A549 (cell line): ENCODE measurements at regions not wholly inside any gene's neighbourhood (a gene's known extent, or its start where the extent isn't known, plus 50 kb on each side); places are given as distances from the start of the nearest gene placed in this dataset.
A peak's percentile ranks its signal among the peaks of the same experiment; 100 is the strongest.

Source experiments
- ATAC-seq, 2 experiments: fragments of 200-7000 bp in 1 of 2; fragments of >200 bp in 1 of 2; cut with Nextera tagmentation in 1 of 2; cut with Tn5 transposase in 1 of 2; 3 replicates each; pipeline versions ENCODE4 v1.8.0 to v1.9.1; 2018 to 2020; ENCODE audit warnings: mild to moderate bottlenecking in 1 of 2, moderate library complexity in 1 of 2
- CTCF ChIA-PET: fragments of 300-600 bp; sonication (Branson Sonifier 250); formaldehyde crosslinking; extraction: SDS; loops from one replicate; lab custom pipeline; 2021; ENCODE audit warnings: antibody characterized with exemption, inconsistent platforms; lab: Yijun Ruan, JAX
- POLR2A ChIA-PET: fragments of 350-600 bp; formaldehyde crosslinking; extraction: SDS; loops from one replicate; lab custom pipeline; 2021; ENCODE audit warnings: antibody characterized with exemption, inconsistent platforms; lab: Yijun Ruan, JAX
- DNase-seq, 2 experiments: peaks; one replicate each; pipeline versions ENCODE4 v3.0.0 to v3.0.0-alpha.2; 2011 to 2016; ENCODE audit warnings: low read depth in 1 of 2, low spot score in 1 of 2
- FAIRE-seq: peaks from 2 replicates; lab custom pipeline; 2011; peaks lifted over from hg19 to GRCh38; lab: Jason Lieb, UNC
- H3K27ac ChIP-seq, 2 experiments: fragments of >200 bp; sonication (Bioruptor Twin); formaldehyde crosslinking; 3 replicates each; pipeline ENCODE4 v1.5.1; 2016 to 2017
- H3K4me1 ChIP-seq: fragments of >200 bp; sonication (Bioruptor Twin); formaldehyde crosslinking; 3 replicates; pipeline ENCODE4 v1.6.1; 2016
- H3K4me2 ChIP-seq: fragments of >200 bp; sonication (Bioruptor Twin); formaldehyde crosslinking; 3 replicates; pipeline ENCODE4 v1.6.1; 2016
- H3K4me3 ChIP-seq: fragments of >200 bp; sonication (Bioruptor Twin); formaldehyde crosslinking; 3 replicates; pipeline ENCODE4 v1.5.1; 2016
- H3K9me3 ChIP-seq: fragments of >200 bp; sonication (Bioruptor Twin); formaldehyde crosslinking; 3 replicates; pipeline ENCODE4 v1.6.1; 2016
- CEBPB ChIP-seq, 2 experiments: fragments of >200 bp in 1 of 2; sonication (Bioruptor Twin) in 1 of 2; formaldehyde crosslinking in 1 of 2; IDR thresholded peaks; 2 replicates each; pipeline ENCODE4 v1.6.1; 2012 to 2016
- CHD2 ChIP-seq: fragments of 150-350 bp; IDR thresholded peaks from 2 replicates; pipeline ENCODE4 v1.6.1; 2014; ENCODE audit warnings: low read length; ENCODE audit not compliant: partially characterized antibody
- EHF ChIP-seq: fragments of 250-450 bp; sonication (Bioruptor Pico); IDR thresholded peaks from 2 replicates; pipeline ENCODE4 v1.5.0; 2020; ENCODE audit warnings: mild to moderate bottlenecking
- EHMT2 ChIP-seq: fragments of 200-600 bp; sonication (generic); IDR thresholded peaks from 2 replicates; pipeline ENCODE4 v1.6.1; 2016; ENCODE audit warnings: antibody characterized with exemption, low read depth, mild to moderate bottlenecking, moderate library complexity
- EP300 ChIP-seq, 2 experiments: fragments of >200 bp; sonication (Bioruptor Twin); formaldehyde crosslinking; IDR thresholded peaks; 2 replicates in 1 of 2; 3 replicates in 1 of 2; pipeline ENCODE4 v1.6.1; 2016 to 2017
- FOSL2 ChIP-seq, 2 experiments: fragments of 450-650 bp in 1 of 2; fragments of >200 bp in 1 of 2; sonication (Bioruptor Twin) in 1 of 2; formaldehyde crosslinking; IDR thresholded peaks; 2 replicates each; pipeline versions ENCODE4 v1.5.0 to v1.6.1; 2016 to 2020; ENCODE audit warnings: mild to moderate bottlenecking in 1 of 2, moderate library complexity in 1 of 2
- FOXS1 ChIP-seq: fragments of 250-450 bp; sonication (Bioruptor Pico); IDR thresholded peaks from 2 replicates; pipeline ENCODE4 v1.5.0; 2020; ENCODE audit warnings: mild to moderate bottlenecking, moderate library complexity
- GATA3 ChIP-seq: IDR thresholded peaks from 2 replicates; pipeline ENCODE4 v1.6.1; 2012; ENCODE audit warnings: borderline replicate concordance
- HDAC2 ChIP-seq: fragments of 200-600 bp; sonication (generic); IDR thresholded peaks from 2 replicates; pipeline ENCODE4 v1.6.1; 2016
- HEYL ChIP-seq: fragments of 250-450 bp; sonication (Bioruptor Pico); IDR thresholded peaks from 2 replicates; pipeline ENCODE4 v1.8.0; 2021; ENCODE audit warnings: mild to moderate bottlenecking, moderate library complexity
- HOXB5 ChIP-seq: fragments of 250-450 bp; sonication (Bioruptor Pico); IDR thresholded peaks from 2 replicates; pipeline ENCODE4 v1.5.0; 2020; ENCODE audit warnings: mild to moderate bottlenecking, moderate library complexity
- MAFK ChIP-seq: fragments of 450-650 bp; IDR thresholded peaks from 2 replicates; pipeline ENCODE4 v1.6.1; 2014; ENCODE audit not compliant: partially characterized antibody
- POLR2A ChIP-seq: IDR thresholded peaks from 2 replicates; pipeline ENCODE4 v1.6.1; 2012; ENCODE audit warnings: mild to moderate bottlenecking, low read length
- POLR2AphosphoS2 ChIP-seq: conservative IDR thresholded peaks from 2 replicates; pipeline ENCODE4 v1.6.1; 2012; ENCODE audit warnings: low read length, improper control_type of control experiment, inconsistent platforms
- RAD21 ChIP-seq, 2 experiments: fragments of >200 bp in 1 of 2; sonication (Bioruptor Twin) in 1 of 2; formaldehyde crosslinking in 1 of 2; IDR thresholded peaks in 1 of 2; conservative IDR thresholded peaks in 1 of 2; 2 replicates in 1 of 2; 3 replicates in 1 of 2; pipeline ENCODE4 v1.6.1; 2012 to 2018; ENCODE audit warnings: inconsistent platforms in 1 of 2
- TFCP2L1 ChIP-seq: fragments of 250-450 bp; sonication (Bioruptor Pico); IDR thresholded peaks from 2 replicates; pipeline ENCODE4 v1.5.0; 2021; ENCODE audit warnings: mild to moderate bottlenecking
- TP53 ChIP-seq: fragments of 250-450 bp; sonication (Bioruptor Pico); IDR thresholded peaks from 2 replicates; pipeline ENCODE4 v1.5.0; 2021; ENCODE audit warnings: mild to moderate bottlenecking, moderate library complexity
- ZFP36 ChIP-seq: fragments of 450-650 bp; IDR thresholded peaks from 2 replicates; pipeline ENCODE4 v1.6.1; 2014; ENCODE audit warnings: borderline replicate concordance; ENCODE audit not compliant: partially characterized antibody
- WGBS: methylation state at CpG from one replicate; pipeline ENCODE4 v1.1.6; 2017; ENCODE audit errors: missing lambda C conversion rate; 5-methylcytosine and 5-hydroxymethylcytosine counted together
- TF ChIP-seq, protein P1 (sequence below): fragments of 450-650 bp; IDR thresholded peaks from 2 replicates; pipeline ENCODE4 v1.6.1; 2014; ENCODE audit warnings: antibody characterized with exemption
- TF ChIP-seq, protein P2 (sequence below): fragments of >200 bp; sonication (Bioruptor Twin); formaldehyde crosslinking; IDR thresholded peaks from 3 replicates; pipeline ENCODE4 v1.5.1; 2016
- TF ChIP-seq, protein P3 (sequence below): fragments of 250-450 bp; sonication (Bioruptor Pico); IDR thresholded peaks from 2 replicates; pipeline ENCODE4 v1.5.0; 2021; ENCODE audit warnings: mild to moderate bottlenecking, moderate library complexity, borderline replicate concordance

DNA sequence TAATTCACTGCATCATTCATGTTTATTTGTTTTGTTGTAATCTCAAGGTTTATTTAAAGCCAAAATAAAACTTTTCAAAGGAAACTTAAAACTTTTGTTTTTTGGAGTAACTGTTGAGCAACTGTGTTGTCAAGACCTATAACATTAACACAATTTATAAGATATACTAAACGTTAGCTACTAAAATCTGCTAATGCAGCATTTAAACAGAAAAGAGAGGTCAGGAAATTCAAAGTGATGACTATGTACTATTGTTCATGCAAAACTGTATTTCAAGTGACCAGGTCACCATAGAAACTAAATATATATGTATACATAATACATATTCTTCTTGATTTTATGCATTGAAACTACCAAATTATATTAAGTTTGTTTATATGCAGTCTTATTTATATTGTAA is 1740.9 kb downstream of the EFNA5 start:
- TF ChIP-seq TP53 (CRISPR knock-in tag) (no peak), RAD21 (conservative IDR thresholded peaks at IDR 0.05 in 1 of 2, IDR thresholded peaks at IDR 0.05 in 1 of 2) (no peak), MAFK (peak; percentile 39)
- no peak overlapping the region for H3K4me2 ChIP-seq
- ChIA-PET POLR2A (no interaction called here), CTCF (no interaction called here)
- no peaks in the 10 kb centered on the region for H3K9me3 ChIP-seq
- ATAC-seq, result no peak
- no peak overlapping the region for H3K27ac ChIP-seq
- DNase-seq, result no peak
- H3K4me1 ChIP-seq, result no peaks in the 10 kb centered on the region
- WGBS, result 76% methylated on average over 1 of the region's 1 CpG
- FAIRE-seq, result no peak
- no peak overlapping the region for H3K4me3 ChIP-seq

DNA sequence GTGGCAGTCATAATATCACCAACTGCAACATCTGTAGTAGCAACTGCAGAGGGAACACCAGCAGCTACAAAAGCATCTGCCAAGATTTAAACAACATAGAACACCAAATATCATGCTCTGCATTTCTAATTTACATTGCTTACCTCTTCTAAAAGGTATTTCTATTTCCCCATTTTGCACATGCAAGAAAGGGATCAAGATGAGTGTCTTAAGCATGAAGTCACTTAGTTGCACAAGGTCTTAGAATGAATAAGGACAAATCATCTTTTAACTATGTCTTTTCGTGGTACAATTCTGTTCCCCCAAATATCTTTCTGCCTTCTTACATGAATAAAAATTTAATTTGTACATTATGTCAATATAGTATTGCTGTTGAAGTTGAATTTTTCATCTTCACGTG is 1746.4 kb downstream of the EFNA5 start:
- CTCF ChIA-PET, result no interaction called here
- Histone ChIP-seq H3K27ac (no peak overlapping the region), H3K4me2 (no peak overlapping the region), H3K4me3 (no peak overlapping the region), H3K4me1 (no peaks in the 10 kb centered on the region), H3K9me3 (no peaks in the 10 kb centered on the region)
- TF ChIP-seq ZFP36 (no peak), TFCP2L1 (CRISPR knock-in tag) (no peak), EHF (no peak), HDAC2 (no peak), HOXB5 (CRISPR knock-in tag) (no peak), CEBPB (IDR thresholded peaks at IDR 0.05) (no peak), CHD2 (no peak)
- TF ChIP-seq, protein P1, sequence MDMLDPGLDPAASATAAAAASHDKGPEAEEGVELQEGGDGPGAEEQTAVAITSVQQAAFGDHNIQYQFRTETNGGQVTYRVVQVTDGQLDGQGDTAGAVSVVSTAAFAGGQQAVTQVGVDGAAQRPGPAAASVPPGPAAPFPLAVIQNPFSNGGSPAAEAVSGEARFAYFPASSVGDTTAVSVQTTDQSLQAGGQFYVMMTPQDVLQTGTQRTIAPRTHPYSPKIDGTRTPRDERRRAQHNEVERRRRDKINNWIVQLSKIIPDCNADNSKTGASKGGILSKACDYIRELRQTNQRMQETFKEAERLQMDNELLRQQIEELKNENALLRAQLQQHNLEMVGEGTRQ, result no peak
- TF ChIP-seq, protein P2, sequence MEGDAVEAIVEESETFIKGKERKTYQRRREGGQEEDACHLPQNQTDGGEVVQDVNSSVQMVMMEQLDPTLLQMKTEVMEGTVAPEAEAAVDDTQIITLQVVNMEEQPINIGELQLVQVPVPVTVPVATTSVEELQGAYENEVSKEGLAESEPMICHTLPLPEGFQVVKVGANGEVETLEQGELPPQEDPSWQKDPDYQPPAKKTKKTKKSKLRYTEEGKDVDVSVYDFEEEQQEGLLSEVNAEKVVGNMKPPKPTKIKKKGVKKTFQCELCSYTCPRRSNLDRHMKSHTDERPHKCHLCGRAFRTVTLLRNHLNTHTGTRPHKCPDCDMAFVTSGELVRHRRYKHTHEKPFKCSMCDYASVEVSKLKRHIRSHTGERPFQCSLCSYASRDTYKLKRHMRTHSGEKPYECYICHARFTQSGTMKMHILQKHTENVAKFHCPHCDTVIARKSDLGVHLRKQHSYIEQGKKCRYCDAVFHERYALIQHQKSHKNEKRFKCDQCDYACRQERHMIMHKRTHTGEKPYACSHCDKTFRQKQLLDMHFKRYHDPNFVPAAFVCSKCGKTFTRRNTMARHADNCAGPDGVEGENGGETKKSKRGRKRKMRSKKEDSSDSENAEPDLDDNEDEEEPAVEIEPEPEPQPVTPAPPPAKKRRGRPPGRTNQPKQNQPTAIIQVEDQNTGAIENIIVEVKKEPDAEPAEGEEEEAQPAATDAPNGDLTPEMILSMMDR, result no peak
- POLR2A ChIA-PET, result no interaction called here
- DNase-seq, result no peak
- no peak for FAIRE-seq
- WGBS, result 20% methylated on average over 2 of the region's 2 CpGs
- ATAC-seq, result no peak

DNA sequence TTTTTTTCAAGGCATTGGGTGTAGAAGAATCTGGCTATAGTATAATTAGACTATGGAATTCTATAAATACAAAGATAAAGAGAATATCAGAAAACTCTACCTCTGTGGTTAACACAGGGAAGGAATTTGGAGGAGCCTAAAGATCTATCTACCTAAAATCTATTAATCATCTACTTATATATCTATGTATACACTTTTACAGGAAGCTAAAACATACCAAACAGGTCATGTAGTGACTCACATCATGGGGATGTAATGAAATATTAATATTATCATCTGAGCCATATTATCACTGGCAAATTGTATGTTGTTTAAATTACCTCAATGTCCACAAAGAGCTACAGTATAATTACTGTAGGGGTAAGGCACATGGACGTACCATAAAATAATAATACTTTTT is 1748.2 kb downstream of the EFNA5 start:
- H3K4me2 ChIP-seq, result no peak overlapping the region
- no peaks in the 10 kb centered on the region for H3K4me1 ChIP-seq
- ChIA-PET POLR2A (no interaction called here), CTCF (interaction anchor here (0.6 kb wide), 1 partner anchor 446 kb away, joined by 3 read pairs; no protein-coding TSS in a partner anchor)
- H3K27ac ChIP-seq, result no peak overlapping the region
- no peak for FAIRE-seq
- no peak for TF ChIP-seq EP300 (IDR thresholded peaks at IDR 0.05)
- no peak for TF ChIP-seq HEYL (CRISPR knock-in tag)
- no peak overlapping the region for H3K4me3 ChIP-seq
- ATAC-seq, result no peak
- no peaks in the 10 kb centered on the region for H3K9me3 ChIP-seq
- no peak for DNase-seq
- WGBS, result 56% methylated on average over 1 of the region's 1 CpG

DNA sequence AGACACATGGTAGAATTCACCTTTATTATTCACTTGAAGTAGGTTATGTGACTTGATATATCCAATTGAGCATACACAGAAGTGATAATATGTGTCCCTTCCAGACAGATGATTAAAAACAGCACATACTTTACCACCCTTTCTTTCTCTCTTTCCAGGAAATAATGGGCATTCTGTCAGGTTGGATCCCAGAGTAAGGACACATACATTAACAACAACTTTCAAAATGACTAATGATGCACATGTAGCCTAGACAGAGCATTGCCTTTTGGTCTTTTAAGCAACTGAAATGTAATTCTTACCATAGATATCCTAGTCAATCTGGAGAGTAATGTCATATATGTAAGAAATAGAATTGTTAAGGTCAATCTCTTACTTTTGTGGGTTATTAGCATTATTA is 1748.7 kb downstream of the EFNA5 start:
- ATAC-seq, result no peak
- Histone ChIP-seq H3K4me3 (no peak overlapping the region), H3K4me1 (no peaks in the 10 kb centered on the region), H3K9me3 (no peaks in the 10 kb centered on the region), H3K27ac (no peak overlapping the region), H3K4me2 (no peak overlapping the region)
- TF ChIP-seq FOXS1 (CRISPR knock-in tag), result no peak
- TF ChIP-seq POLR2A, result no peak
- no peak for TF ChIP-seq POLR2AphosphoS2
- TF ChIP-seq EHMT2, result no peak
- TF ChIP-seq GATA3, result no peak
- no peak for TF ChIP-seq FOSL2 (IDR thresholded peaks at IDR 0.05)
- TF ChIP-seq FOSL2 (CRISPR knock-in tag; IDR thresholded peaks at IDR 0.05), result no peak
- TF ChIP-seq, protein P3, sequence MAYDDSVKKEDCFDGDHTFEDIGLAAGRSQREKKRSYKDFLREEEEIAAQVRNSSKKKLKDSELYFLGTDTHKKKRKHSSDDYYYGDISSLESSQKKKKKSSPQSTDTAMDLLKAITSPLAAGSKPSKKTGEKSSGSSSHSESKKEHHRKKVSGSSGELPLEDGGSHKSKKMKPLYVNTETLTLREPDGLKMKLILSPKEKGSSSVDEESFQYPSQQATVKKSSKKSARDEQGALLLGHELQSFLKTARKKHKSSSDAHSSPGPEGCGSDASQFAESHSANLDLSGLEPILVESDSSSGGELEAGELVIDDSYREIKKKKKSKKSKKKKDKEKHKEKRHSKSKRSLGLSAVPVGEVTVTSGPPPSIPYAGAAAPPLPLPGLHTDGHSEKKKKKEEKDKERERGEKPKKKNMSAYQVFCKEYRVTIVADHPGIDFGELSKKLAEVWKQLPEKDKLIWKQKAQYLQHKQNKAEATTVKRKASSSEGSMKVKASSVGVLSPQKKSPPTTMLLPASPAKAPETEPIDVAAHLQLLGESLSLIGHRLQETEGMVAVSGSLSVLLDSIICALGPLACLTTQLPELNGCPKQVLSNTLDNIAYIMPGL (CRISPR knock-in tag), result no peak
- TF ChIP-seq, protein P2, result no peak
- FAIRE-seq, result no peak
- ChIA-PET CTCF (no interaction called here), POLR2A (no interaction called here)
- no peak for DNase-seq
